GM12878 (cell line): ENCODE measurements at regions not wholly inside any gene's neighbourhood (a gene's known extent, or its start where the extent isn't known, plus 50 kb on each side); places are given as distances from the start of the nearest gene placed in this dataset.

ENCODE experiments used
- ELK1 ChIP-seq: IDR thresholded peaks from 2 replicates; pipeline ENCODE4 v1.6.1; 2012; ENCODE audit warnings: low read depth, low read length, improper control_type of control experiment
- ZNF217 ChIP-seq: fragments of 450-650 bp; IDR thresholded peaks from 2 replicates; pipeline ENCODE4 v1.6.1; 2017; ENCODE audit warnings: antibody characterized with exemption, mild to moderate bottlenecking
- ZNF274 ChIP-seq: IDR thresholded peaks from one replicate; pipeline ENCODE4 v1.8.0; 2011; ENCODE audit not compliant: insufficient read length, insufficient read depth
- TF ChIP-seq, protein P1 (sequence below), 3 experiments: IDR thresholded peaks in 2 of 3; conservative IDR thresholded peaks in 1 of 3; 2 replicates each; pipeline ENCODE4 v1.5.1; 2011; ENCODE audit warnings: low read depth in 3 of 3, low read length in 3 of 3, mild to moderate bottlenecking in 3 of 3, control low read depth in 2 of 3, moderate library complexity in 2 of 3, inconsistent platforms in 1 of 3, mixed read lengths in 1 of 3; ENCODE audit not compliant: control insufficient read depth in 2 of 3, insufficient read depth in 1 of 3; ENCODE audit errors: extremely low read depth in 1 of 3

GRCh38 chr6:169029861-169030260 is 223.8 kb downstream of the THBS2 start:
- TF ChIP-seq ZNF274 (no peak), ZNF217 (no peak), ELK1 (no peak)
- TF ChIP-seq, protein P1, sequence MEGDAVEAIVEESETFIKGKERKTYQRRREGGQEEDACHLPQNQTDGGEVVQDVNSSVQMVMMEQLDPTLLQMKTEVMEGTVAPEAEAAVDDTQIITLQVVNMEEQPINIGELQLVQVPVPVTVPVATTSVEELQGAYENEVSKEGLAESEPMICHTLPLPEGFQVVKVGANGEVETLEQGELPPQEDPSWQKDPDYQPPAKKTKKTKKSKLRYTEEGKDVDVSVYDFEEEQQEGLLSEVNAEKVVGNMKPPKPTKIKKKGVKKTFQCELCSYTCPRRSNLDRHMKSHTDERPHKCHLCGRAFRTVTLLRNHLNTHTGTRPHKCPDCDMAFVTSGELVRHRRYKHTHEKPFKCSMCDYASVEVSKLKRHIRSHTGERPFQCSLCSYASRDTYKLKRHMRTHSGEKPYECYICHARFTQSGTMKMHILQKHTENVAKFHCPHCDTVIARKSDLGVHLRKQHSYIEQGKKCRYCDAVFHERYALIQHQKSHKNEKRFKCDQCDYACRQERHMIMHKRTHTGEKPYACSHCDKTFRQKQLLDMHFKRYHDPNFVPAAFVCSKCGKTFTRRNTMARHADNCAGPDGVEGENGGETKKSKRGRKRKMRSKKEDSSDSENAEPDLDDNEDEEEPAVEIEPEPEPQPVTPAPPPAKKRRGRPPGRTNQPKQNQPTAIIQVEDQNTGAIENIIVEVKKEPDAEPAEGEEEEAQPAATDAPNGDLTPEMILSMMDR (IDR thresholded peaks at IDR 0.05 in 2 of 3, conservative IDR thresholded peaks at IDR 0.05 in 1 of 3; ENCODE audit: control insufficient read depth in 2 of 3, extremely low read depth in 1 of 3, insufficient read depth in 1 of 3, low read depth in 3 of 3, low read length in 3 of 3), result no peak
